ENCODE measurements at regions not wholly inside any gene's neighbourhood (a gene's known extent, or its start where the extent isn't known, plus 50 kb on each side); places are given as distances from the start of the nearest gene placed in this dataset.

- TF ChIP-seq CTCF (conservative IDR thresholded peaks at IDR 0.05; ENCODE audit: low read depth, low read length) (no peak), MAFK (IDR thresholded peaks at IDR 0.05; ENCODE audit: low read depth, low read length) (no peak), RCOR1 (IDR thresholded peaks at IDR 0.05; ENCODE audit: insufficient replicate concordance, low read length) (no peak), RAD21 (IDR thresholded peaks at IDR 0.05; ENCODE audit: low read length) (no peak), POLR2A (IDR thresholded peaks at IDR 0.05; ENCODE audit: low read depth, low read length) (no peak), SMC3 (IDR thresholded peaks at IDR 0.05; ENCODE audit: low read depth, low read length) (no peak), CEBPB (IDR thresholded peaks at IDR 0.05; ENCODE audit: low read depth, low read length) (no peak), USF2 (IDR thresholded peaks at IDR 0.05; ENCODE audit: low read depth, low read length) (no peak), RFX5 (IDR thresholded peaks at IDR 0.05; ENCODE audit: low read depth, low read length) (no peak), NFE2L2 (IDR thresholded peaks at IDR 0.05; ENCODE audit: low read depth, low read length) (no peak), MAZ (IDR thresholded peaks at IDR 0.05; ENCODE audit: borderline replicate concordance, low read depth, low read length) (no peak), MXI1 (IDR thresholded peaks at IDR 0.05; ENCODE audit: borderline replicate concordance, low read depth, low read length) (no peak), CHD1 (IDR thresholded peaks at IDR 0.05; ENCODE audit: low read depth, low read length) (no peak), BHLHE40 (IDR thresholded peaks at IDR 0.05; ENCODE audit: low read depth, low read length) (no peak)
Observed at GRCh38 chr17:70995997-70996396, 826.7 kb downstream of the KCNJ2 start.

Measured in IMR-90 (cell line).